ENCODE measurements at regions not wholly inside any gene's neighbourhood (a gene's known extent, or its start where the extent isn't known, plus 50 kb on each side); places are given as distances from the start of the nearest gene placed in this dataset.
"Not testable (repeated sequence)": the region's sequence is repeated elsewhere in the genome, so short reads cannot be mapped to it uniquely, and the experiment has no call there.

DNA sequence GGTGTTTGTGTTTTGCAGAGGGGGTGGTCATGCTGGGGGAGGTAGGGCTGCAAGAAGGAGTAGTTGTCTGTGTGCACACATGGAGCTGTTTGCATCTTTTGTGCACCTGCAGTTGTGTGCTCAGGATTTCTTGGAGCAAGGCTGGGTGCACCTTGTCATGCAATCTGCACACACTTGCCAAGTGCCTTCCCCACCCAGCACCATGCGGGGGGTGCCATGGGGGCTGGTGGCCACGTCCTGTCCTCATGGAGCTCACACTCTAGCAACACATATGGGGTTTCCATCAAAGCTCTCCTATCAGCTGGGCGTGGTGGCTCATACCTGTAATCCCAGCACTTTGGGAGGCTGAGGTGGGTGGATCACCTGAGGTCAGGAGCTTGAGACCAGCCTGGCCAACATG, 111.6 kb downstream of the CRLF3 start:
- DNase-seq, result not testable (repeated sequence)

- not testable (repeated sequence) for DNase-seq
Measured at GRCh38 chr17:30711626-30712507, 112.6 kb downstream of the CRLF3 start.

DNA sequence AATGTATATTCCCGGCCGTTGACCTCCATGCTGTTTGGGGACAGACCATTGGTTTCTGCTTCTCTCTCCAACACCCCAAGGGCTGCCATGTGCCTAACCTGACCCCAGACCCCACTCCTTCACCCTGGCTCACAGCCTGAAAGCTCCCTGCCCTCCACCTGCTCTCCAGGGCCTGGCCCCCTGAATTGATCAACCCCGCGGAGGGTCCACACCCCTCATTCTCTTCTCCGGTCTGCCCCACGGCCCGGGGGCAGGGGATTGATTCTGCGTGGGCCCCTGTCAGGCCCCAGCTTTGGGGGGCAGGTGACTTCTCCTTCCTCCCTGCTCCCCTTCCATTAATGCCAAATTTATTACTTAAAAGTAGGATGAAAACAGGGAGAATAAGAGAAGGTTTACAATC, 113.3 kb downstream of the CRLF3 start:
- DNase-seq, result not testable (repeated sequence)

DNA sequence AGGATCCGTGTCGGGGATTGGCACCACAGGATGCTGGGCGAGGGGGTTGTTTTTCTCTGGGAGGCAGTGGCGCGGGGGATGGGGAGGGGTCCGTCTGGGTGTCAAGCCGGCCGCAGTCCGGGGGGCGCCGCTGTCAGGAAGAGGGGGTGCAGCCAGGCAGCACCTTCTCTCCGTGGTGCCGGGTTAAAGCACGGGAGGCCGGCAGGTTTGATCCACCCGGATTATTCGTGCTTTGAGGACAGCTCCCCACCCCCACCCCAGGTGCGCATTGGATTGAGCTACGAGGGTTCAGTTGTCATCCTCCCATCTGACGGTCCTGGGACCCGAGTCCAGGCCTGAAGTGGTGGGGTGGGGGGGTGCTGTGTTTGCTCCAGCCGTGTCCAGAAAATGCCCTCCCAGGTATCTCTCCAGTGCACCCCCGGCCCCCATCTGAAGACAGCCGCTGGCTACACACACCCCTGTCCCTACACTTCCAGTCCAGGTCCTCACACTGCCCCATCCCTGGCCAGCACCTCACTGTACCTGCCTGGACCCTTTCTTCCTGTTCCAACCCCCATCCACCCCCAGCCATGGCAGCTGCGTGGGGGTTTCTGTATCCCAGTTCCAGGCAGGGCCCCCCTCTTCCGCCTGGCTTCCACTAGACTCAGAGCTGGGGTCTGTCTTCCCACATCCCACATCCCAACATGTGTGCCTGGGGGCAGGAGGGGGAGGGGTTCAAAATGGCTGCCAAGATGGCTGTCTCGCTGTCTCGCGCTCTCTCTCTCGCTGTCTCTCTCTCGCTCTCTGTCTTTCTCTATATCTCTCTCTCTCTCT, 114.0 kb downstream of the CRLF3 start:
- not testable (repeated sequence) for DNase-seq

DNA sequence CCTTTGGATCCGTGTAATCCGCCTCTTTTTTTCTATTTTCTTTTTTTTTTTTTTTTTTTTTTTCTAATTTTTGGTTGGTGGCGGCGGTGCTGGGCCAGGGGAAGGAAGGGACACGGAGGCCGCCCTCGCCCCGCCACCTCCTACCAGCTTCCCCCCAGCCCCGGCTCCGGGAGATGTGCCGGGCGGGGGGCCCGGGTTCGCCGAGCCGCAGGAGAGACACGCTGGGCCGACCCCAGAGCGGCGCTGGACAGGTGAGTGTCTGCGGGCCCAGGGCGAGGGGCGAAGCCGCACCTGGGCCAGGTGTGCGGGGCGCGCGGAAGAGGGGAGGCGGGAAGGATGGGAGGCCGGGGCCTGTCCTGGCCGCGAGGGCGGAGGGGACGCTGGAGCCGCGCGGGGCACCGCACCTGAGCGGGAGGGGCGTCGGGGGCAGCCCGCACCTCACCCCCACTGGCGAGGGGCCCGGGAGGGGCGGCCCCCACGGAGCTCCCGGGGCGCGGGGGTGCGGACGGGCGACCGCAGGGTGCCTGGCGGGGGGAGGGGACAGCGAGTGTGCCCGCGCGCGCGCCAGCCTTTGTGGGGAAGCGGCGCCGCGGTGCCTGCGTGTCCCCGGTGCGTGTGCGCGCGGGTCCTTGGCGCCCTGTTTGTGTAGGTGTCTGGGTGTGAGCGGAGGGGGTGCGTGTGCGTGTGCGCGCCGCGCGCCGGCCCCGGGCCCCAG, 114.8 kb downstream of the CRLF3 start:
- peak in 1 of 3 donors; percentile 40 for DNase-seq

DNA sequence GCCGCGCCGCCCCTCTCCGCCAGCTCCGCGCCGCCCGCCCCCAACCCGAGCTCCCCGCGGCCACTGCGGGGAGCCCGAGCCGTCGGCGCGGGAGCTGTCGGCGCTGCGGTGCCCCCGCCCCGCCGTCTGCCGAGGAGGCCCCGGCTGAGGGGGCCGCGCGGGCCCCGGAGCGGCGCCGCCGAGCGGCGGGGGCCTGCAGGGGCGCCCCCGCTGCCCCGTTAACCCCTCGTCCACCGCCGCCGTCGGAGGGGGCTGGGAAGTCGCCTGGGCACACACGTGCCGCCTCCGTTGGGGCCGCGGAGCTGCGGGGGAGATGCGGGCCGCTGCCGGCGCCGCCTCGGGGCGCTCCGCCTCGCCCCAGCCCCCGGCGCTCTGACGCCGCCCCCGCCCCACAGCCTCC, 115.4 kb downstream of the CRLF3 start:
- peak in 1 of 3 donors; percentile 60 for DNase-seq

DNA sequence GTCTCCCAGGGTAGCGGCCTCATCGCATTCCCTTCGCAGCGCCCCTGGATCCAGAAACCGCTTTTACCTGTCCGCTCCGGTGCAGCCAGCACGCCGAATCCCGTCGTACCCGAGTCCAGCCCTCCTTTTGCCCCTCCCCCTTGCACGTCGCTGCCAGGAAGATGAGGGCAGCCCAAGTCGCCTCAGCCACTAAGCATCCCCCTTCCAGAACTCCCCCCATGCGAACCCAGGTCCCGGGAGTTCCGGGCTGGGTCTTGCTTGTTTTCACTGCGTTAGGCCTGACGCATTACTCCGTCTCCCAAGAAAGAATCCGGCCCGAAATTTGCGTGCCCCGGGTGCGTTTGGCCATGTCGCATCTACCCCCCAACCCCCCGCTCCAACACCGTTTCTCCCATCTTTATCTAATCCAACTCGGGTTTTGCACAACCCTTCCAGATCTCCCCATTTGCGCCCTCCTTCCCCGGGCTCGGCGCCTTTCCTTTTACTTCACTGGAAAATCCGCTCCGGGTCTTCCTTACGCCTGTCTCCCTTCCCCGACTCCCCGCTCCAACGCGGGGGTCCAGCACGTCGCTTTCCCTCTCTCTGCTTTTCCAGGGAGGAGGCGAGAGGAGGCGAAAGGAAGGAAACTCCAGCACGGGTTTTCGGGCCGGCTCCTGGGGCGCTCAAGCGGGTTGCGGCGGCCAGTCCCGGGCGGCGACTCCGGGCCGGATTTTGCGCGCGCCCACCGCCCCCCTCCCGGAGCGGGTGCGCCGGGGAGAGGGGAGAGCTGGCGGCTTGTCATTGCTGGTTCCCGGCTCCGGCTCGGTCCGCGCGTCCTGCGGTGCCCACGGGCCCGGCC, 116.0 kb downstream of the CRLF3 start:
- DNase-seq, result peak; percentile 96 to 98 (median 97)

GRCh38 chr17:30707724-30708240, 116.7 kb downstream of the CRLF3 start:
- peak; percentile 62 to 91 (median 63) for DNase-seq

DNA sequence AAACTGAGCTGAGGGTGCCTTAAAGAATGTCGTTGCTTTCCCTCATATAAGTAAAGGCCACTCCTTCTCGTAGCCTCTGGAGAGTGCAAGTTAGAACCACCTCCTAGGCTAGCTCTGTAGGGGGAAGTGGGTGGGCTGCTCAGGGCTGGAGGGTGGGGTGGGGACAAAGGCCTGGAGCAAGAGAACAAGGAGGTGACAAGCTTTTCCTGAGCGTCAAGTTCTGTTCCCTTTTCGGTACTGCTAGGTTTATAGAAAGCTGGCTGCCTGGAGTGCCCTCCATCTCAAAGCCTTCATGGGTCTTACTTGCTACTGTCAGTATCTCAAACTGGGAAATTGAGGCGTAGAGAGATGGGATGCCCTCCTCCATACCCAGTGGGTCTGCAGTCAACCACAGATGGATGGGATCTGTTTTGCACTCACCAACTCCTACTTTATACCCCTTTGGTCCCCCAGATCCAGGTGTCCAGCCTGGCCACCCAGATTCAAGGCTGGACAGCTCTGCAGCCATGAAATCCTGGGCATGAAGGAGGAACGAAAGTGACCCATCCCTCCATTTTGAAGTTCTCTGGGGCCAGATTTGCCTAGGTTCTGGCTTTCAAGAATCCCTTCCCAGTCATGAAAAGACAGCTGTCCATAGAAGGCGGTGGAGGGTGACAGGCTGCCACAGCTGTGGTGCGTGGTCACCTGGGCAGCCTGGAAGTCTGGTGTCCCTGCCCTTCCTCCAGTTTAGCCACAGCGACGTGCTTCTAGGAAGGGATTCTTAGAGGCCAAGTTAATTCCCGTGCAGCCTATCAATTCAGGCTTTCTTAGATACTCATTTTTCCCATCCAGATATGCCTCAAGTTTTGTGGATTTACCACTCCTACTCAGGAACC, 117.8 kb downstream of the CRLF3 start:
- peak in 1 of 3 donors; percentile 51 for DNase-seq

GRCh38 chr17:30706004-30706403, 118.5 kb downstream of the CRLF3 start:
- DNase-seq, result peak in 1 of 3 donors; percentile 54

- DNase-seq, result no peak
Measured at GRCh38 chr17:30701498-30701989, 122.9 kb downstream of the CRLF3 start.

- not testable (repeated sequence) for DNase-seq
Measured at GRCh38 chr17:30700833-30701232, 123.7 kb downstream of the CRLF3 start.

GRCh38 chr17:30697619-30698460, 126.7 kb downstream of the CRLF3 start:
- peak in 2 of 3 donors; percentile 47 to 67 for DNase-seq

DNA sequence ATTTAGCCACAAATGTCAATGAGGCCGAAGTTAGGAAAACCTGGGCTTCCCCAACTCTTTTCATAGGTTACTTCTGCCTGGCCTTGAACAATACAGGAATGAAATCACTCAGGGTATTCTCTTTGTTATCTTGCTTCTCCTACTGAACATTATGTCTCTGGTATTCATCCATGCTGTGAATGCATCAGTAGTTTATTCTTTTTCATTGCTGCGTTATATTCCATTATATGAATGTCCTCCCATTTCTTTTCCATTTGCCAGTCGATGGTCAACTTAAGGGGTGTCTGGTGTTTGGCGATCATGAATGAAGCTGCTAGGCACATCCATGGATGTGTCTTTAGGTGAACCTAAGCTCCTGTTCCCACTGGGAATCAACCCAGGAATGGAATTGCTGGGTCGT, 128.3 kb downstream of the CRLF3 start:
- no peak for DNase-seq

DNA sequence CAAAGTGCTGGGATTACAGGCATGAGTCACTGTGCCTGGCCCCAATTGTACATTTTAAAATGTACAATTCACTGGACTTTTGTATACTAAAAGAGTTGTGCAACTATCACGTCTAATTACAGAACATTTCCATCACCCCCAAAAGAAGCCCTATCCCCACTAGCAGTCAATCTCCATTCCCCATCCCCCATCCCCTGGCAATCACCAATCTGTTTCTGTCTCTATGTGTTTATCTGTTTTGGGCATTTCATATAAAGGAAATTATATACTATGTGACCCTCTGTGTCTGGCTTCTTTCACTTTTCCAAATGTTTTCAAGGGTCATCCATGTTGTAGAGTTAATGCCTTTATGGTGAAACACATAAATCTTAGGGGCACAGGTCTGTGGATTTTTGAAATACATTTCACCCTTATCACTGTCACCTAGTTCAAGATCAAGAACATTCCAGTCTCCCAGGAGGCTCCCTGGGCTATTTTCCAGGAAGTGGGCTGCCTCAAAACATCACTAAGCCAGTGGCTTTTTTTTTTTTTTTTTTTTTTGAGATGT, 129.2 kb downstream of the CRLF3 start:
- DNase-seq, result not testable (repeated sequence)

DNA sequence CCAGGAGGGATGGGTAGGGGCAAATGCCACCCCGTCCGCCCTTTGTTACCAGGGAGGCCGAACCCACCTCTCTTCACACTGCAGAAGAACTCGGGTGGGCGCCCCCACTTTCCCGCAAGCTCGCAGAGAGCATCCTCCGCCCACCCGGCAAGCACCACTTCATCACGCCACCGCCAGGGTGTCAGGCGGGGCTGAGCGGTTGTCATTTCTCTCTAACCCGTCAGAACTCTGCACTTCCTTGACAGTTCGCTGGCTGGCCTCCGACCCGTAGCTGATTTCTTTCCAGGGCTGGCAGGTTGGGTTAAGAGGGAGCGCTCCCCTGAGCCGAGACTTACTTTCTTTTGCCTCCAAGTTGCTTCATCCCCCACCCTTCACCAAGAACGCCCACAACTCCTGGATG, 130.7 kb downstream of the CRLF3 start:
- DNase-seq, result peak in 1 of 3 donors; percentile 47

- not testable (repeated sequence) for DNase-seq
Measured at GRCh38 chr17:30689266-30690000, 135.1 kb downstream of the CRLF3 start.
